Activated naive CD4-positive, alpha-beta T cell treated with anti-CD3 and anti-CD28 coated beads, Interleukin-2, amount 50 U/mL, for 72 hours (primary cell): ENCODE measurements at regions not wholly inside any gene's neighbourhood (a gene's known extent, or its start where the extent isn't known, plus 50 kb on each side); places are given as distances from the start of the nearest gene placed in this dataset.

Experiments used
- ATAC-seq, 2 donors: fragments of 150-1000 bp; cut with Tn5 transposase; 2 replicates each; pipeline ENCODE4 v1.10.0; 2021; ENCODE audit warnings: mild to moderate bottlenecking in 2 of 2, moderate library complexity in 2 of 2
- DNase-seq, 2 donors: peaks; one replicate each; pipeline ENCODE4 v3.0.0; 2021 to 2022; ENCODE audit warnings: low spot score in 2 of 2
- H3K27ac Mint-ChIP-seq, 2 donors: one replicate each; pipeline ENCODE4 v1.8.0; 2022; ENCODE audit warnings: mild to moderate bottlenecking in 2 of 2, mixed read lengths in 2 of 2
- H3K36me3 Mint-ChIP-seq, 2 donors: one replicate each; pipeline ENCODE4 v1.8.0; 2022; ENCODE audit warnings: mixed read lengths in 2 of 2
- H3K9me3 Mint-ChIP-seq, 2 donors: one replicate each; pipeline ENCODE4 v1.8.0; 2022; ENCODE audit warnings: mixed read lengths in 2 of 2

GRCh38 chr4:117949621-117950020 is 84.7 kb upstream of the NDST3 start:
- ATAC-seq (no peak), DNase-seq (no peak)
- H3K36me3 Mint-ChIP-seq = no peaks in the 10 kb centered on the region
- no peak overlapping the region for H3K27ac Mint-ChIP-seq
- H3K9me3 Mint-ChIP-seq = peaks cover 6 to 22% of the 10 kb centered on the region in 2 donors

DNA sequence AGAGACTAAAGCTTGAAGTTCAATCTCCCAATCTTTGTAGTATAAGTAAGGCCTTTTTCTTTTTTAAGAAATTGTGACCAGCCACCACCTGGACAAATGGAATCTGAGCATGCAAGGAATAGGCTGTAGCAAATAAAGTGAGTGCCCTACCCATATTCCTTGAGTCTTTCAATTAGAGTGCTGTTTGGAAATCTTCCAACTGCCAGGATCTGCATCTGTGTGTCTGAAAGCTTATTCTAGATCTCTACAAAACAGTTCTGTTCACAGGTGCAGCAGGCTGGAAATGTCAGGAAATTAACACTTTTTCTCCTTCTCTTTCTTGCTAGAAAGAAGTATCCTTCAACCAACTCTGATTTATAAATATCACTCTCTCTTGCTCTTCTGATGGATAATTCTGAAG is 76.7 kb upstream of the NDST3 start:
- no peak for DNase-seq
- H3K36me3 Mint-ChIP-seq = no peaks in the 10 kb centered on the region
- no peak overlapping the region for H3K27ac Mint-ChIP-seq
- H3K9me3 Mint-ChIP-seq = peaks cover 10 to 12% of the 10 kb centered on the region in 2 donors
- ATAC-seq = no peak

DNA sequence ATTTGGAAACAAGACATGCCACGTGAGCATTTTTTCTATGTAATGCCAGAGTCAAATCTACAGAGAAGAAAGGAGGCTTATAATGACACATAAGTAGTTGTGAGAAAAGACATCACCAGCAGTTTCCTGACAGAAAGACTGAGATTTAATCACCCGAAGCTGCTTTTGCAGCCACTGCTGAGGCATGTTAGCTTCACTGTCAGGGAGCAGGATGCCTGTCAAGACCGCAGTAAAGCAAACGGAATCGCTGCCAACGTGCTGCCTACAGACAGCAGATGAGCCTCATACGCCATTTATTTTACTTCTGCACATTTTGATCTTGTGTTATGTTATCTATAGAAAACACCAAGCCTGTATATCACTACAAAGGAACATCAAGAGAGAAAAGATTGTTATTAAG is 68.7 kb upstream of the NDST3 start:
- DNase-seq (no peak), ATAC-seq (no peak)
- H3K9me3 Mint-ChIP-seq = peaks cover 0 to 5% of the 10 kb centered on the region in 2 donors
- H3K36me3 Mint-ChIP-seq = no peaks in the 10 kb centered on the region
- H3K27ac Mint-ChIP-seq = no peak overlapping the region

DNA sequence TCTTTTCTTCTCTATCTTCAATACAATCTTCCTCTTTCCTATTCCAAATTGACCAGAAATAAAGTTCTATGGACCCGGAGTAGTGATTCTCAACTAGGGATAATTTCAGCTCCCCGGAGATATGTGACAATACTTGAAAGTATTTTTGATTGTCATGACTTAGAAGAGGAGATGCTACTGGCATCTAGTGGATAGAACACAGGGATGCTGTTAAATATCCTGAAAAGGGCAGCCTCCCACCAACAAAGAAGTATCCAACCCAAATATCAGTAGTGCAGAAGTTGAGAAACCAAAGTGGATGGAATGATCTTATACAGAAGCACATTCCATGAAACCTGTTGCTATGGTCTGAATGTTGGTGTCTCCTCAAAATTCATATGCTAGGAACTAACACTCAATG is 65.7 kb upstream of the NDST3 start:
- H3K27ac Mint-ChIP-seq = no peak overlapping the region
- ATAC-seq (no peak), DNase-seq (no peak)
- H3K36me3 Mint-ChIP-seq = no peaks in the 10 kb centered on the region
- H3K9me3 Mint-ChIP-seq = peaks cover 0 to 5% of the 10 kb centered on the region in 2 donors

- Mint-ChIP-seq H3K9me3 (peaks cover 0 to 5% of the 10 kb centered on the region in 2 donors), H3K27ac (no peak overlapping the region), H3K36me3 (no peaks in the 10 kb centered on the region)
- no peak for DNase-seq
- no peak for ATAC-seq
Measured at GRCh38 chr4:117971403-117971802, 62.9 kb upstream of the NDST3 start.

DNA sequence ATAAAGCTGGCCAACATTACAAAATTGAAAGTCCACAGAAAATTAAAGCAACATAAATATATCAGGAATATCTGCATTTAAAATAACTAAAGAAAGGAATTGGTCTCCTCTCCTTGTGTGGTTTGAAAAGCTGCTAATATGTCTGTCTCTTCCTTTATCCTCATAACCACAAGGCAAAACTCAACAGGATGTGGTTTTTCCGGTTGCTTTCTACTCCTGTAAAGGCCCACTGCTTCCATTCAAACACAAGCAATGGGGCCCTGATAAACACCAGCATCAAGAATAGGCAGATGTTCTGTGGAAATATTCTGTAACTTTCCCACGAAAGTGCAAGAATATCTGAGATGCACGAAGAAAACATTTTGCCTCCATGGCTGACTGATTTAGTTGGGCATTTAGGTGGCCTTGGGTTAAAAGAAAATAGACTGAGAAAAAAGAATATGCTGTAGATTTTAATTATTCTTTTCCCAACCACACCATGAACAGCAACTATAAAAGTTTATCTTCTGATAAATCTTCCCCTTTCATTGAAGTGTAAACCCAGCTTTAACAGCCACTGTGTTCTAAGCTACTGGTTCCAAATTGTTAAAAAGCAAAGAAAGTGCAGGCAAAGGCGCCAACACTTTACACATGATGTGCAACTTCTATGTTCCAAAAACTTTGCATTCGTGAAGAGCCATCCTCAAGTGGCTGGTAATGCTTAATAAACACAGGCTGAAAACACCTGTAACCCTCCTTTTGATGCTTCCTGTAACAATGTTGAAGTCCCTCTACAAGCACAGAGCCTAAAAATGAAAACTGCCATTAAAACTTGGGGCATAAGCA is 50.5 kb upstream of the NDST3 start:
- no peak overlapping the region for H3K27ac Mint-ChIP-seq
- ATAC-seq (no peak), DNase-seq (no peak)
- H3K9me3 Mint-ChIP-seq = peaks cover 0 to 4% of the 10 kb centered on the region in 2 donors
- no peaks in the 10 kb centered on the region for H3K36me3 Mint-ChIP-seq

DNA sequence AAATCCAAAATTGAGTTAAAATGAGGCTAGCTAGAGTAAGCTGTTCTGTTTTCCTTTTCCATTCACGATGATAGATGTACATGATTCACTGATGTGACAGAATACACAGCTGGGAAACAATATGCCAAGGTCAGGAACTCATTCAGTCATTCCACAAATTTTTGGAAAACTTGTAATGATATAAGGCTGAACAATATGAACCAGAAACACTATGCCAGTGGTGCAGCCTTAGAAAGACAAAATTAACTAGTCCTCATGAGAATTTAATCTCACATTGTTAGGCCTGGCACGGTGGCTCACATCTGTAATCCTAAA is 50.0 kb upstream of the NDST3 start:
- ATAC-seq (no peak), DNase-seq (no peak)
- H3K36me3 Mint-ChIP-seq = no peaks in the 10 kb centered on the region
- peaks cover 0 to 2% of the 10 kb centered on the region in 2 donors for H3K9me3 Mint-ChIP-seq
- no peak overlapping the region for H3K27ac Mint-ChIP-seq
